Suppressor macrophage treated with lipopolysaccharide for 4 hours (primary cell): ENCODE measurements at regions not wholly inside any gene's neighbourhood (a gene's known extent, or its start where the extent isn't known, plus 50 kb on each side); places are given as distances from the start of the nearest gene placed in this dataset.

ENCODE experiments used
- DNase-seq: peaks from one replicate; pipeline ENCODE4 v3.0.0-alpha.2; 2020

GRCh38 chr2:57867730-57868129 lies 178.9 kb upstream of the VRK2 start:
- DNase-seq = no peak

GRCh38 chr2:57868619-57869139 lies 177.9 kb upstream of the VRK2 start:
- no peak for DNase-seq

DNA sequence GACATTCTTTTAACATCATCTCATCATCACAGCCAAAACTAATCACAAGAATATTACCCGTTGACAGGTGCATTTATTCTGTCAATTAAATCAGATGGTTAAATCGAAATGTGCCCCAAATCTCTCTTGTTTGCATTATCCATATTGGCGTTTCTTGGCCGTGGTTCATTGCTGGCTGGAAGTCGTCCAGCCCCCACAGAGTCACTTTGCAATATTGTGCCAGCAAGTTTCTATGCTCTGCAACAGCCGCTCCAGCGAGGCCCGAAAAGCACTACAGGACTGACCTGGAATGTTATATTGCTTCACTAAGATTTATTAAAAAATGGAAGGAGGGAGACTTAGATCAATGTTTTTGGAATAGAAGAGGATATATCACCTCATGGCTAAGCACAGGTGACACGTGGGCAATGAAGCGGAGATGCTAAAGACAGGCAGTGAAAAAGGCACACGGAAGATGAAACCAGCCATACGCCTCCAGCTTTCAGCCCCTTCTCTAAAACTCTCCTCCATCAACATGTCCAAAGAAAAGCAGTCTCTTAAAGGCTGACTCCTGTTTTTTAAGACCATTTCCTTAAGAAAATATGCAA lies 176.8 kb upstream of the VRK2 start:
- DNase-seq = no peak

GRCh38 chr2:57876313-57876712 lies 170.3 kb upstream of the VRK2 start:
- DNase-seq = peak; percentile 42

DNA sequence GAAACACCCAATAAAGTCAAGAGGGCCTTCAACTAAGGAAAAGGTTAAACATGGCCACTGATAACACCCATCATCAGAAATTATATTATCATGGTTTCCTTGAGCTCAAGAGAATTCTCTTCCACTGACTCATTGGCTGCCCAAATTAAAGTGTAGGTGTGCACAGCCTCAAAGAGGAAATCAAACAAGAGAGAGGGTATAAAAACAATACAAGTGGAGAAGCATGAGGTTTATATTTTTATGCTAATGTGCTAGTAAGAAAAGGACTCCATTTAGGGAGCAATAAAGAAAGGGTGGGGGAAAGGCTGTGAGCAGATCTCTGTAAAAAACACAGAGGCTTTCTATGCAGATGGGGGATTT lies 168.8 kb upstream of the VRK2 start:
- no peak for DNase-seq

GRCh38 chr2:57878171-57878865 lies 168.3 kb upstream of the VRK2 start:
- DNase-seq = no peak

GRCh38 chr2:57878866-57879210 lies 167.8 kb upstream of the VRK2 start:
- no peak for DNase-seq

DNA sequence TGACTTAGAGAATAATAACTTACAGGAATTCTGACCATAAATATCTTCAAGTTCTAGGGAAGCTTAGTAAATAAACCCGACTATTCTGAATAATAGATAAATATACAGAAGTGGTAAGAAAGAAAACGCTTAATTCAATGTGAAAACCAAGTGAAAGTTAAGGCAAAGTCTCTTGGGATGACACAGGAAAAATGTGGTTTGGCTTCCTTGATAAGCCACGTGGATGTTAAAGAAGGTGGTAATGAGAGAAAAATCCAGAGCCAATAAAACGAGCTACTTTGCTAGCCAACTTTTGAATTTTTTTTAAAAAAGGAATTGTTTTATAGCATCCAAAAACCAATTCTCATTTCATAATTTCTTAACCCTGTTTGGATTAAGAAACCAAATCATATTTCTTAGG lies 166.2 kb upstream of the VRK2 start:
- DNase-seq = no peak

GRCh38 chr2:57880967-57881366 lies 165.6 kb upstream of the VRK2 start:
- no peak for DNase-seq

GRCh38 chr2:57881998-57882888 lies 164.4 kb upstream of the VRK2 start:
- DNase-seq = no peak

- DNase-seq = no peak
Observed at GRCh38 chr2:57882895-57883515, 163.6 kb upstream of the VRK2 start.

GRCh38 chr2:57884281-57884680 lies 162.3 kb upstream of the VRK2 start:
- no peak for DNase-seq

DNA sequence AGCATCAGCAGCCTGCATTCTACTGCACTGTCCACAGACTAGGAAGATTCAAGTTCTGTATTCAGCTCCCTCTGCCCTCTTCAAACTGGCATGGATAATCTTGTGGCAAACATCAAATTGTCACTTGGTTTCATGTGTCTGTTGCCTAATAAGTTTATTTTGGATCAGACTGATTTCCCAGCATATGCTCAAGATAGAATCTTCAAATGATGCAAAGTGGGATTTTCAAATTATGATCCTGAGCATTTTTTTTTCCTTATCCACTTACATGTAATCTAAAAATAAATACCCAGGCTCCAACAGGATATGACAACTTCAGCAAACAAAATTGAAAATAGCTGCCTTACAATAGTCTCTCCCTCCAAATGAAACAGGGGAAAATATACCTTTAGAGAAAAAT lies 160.9 kb upstream of the VRK2 start:
- no peak for DNase-seq

- DNase-seq = no peak
Observed at GRCh38 chr2:57886161-57886786, 160.3 kb upstream of the VRK2 start.

DNA sequence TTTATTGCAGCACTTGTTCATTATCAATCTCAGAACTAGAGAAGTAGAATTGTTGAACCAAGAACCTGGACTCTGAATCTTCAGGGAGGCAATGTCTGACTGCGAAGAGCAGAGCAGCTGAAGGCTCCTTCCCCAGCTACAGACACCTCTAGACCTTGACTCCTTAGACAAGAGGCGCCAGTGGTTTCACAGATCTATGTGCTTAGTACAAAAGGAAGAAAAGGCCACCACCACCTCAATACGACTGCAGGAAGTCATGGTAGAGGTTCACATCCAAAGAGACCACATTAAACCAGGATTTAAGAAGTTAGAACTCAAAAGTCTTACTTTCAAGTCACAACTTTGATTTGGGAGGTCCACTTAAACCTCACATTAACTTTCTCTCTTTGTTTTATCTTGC lies 158.1 kb upstream of the VRK2 start:
- no peak for DNase-seq

GRCh38 chr2:57890464-57890863 lies 156.1 kb upstream of the VRK2 start:
- DNase-seq = peak; percentile 86

- no peak for DNase-seq
Observed at GRCh38 chr2:57891086-57891712, 155.4 kb upstream of the VRK2 start.

DNA sequence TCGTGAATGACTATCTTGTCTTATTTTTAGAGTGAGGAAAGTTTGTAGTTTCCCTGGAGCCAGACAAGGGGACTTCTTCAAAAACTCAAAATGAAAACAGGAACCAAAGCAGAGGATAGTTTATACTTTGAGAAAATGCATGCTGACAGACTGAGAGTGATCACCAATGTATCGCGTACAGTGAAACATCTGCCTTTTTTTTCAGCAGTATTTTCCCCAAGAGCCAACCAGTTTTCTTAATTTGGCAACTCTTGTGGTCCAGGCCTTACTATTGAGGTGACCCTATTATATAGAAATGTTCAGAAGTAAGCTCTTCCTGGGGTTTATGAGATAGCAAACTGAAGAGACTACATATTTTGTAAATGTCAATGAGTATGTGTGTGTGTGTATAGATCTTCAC lies 153.7 kb upstream of the VRK2 start:
- peak; percentile 89 for DNase-seq

- no peak for DNase-seq
Observed at GRCh38 chr2:57893347-57893746, 153.3 kb upstream of the VRK2 start.

GRCh38 chr2:57893786-57894185 lies 152.8 kb upstream of the VRK2 start:
- DNase-seq = no peak

DNA sequence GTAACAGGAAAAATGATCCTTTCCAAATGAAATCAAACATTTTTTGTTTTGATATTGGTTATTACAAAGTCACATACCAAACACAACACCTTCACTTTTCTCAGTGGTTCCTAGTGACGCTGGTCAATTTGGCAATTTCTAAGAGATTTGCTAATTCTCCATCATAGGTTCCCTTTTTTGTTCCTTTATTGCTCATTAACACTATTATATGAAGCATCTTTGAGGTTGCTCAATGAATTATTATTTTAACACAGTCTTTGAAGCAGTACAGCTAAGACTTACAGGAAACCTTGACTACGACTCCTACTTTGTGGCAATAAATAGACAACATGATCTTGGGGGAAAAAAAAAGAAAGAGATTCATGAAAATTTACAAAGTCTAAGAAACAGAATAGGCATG lies 152.2 kb upstream of the VRK2 start:
- DNase-seq = peak; percentile 85

- no peak for DNase-seq
Observed at GRCh38 chr2:57897920-57898319, 148.7 kb upstream of the VRK2 start.

GRCh38 chr2:57899898-57900297 lies 146.7 kb upstream of the VRK2 start:
- DNase-seq = no peak
